GM18870 (cell line): ENCODE measurements at regions not wholly inside any gene's neighbourhood (a gene's known extent, or its start where the extent isn't known, plus 50 kb on each side); places are given as distances from the start of the nearest gene placed in this dataset.

Experiments used
- ATAC-seq: cut with Tn5 transposase; IDR thresholded peaks from one replicate; pipeline ENCODE4 v1.9.1; 2021; ENCODE audit warnings: moderate library complexity; ENCODE audit not compliant: unreplicated experiment

GRCh38 chr5:58403822-58404433 lies 56.0 kb downstream of the PLK2 start:
- no peak for ATAC-seq

- no peak for ATAC-seq
These were observed 58.2 kb downstream of the PLK2 start for GRCh38 chr5:58401701-58402100.

- ATAC-seq, result no peak
These were observed 59.1 kb downstream of the PLK2 start for GRCh38 chr5:58400737-58401136.

GRCh38 chr5:58399951-58400350 lies 59.9 kb downstream of the PLK2 start:
- ATAC-seq, result no peak

GRCh38 chr5:58394339-58394738 lies 65.5 kb downstream of the PLK2 start:
- no peak for ATAC-seq

- no peak for ATAC-seq
These were observed 66.2 kb downstream of the PLK2 start for GRCh38 chr5:58393716-58394115.

GRCh38 chr5:58392496-58392895 lies 67.4 kb downstream of the PLK2 start:
- no peak for ATAC-seq

GRCh38 chr5:58383448-58383847 lies 76.4 kb downstream of the PLK2 start:
- no peak for ATAC-seq

- no peak for ATAC-seq
These were observed 77.8 kb downstream of the PLK2 start for GRCh38 chr5:58382131-58382534.

- ATAC-seq, result no peak
These were observed 78.3 kb downstream of the PLK2 start for GRCh38 chr5:58381566-58381965.

GRCh38 chr5:58380655-58381054 lies 79.2 kb downstream of the PLK2 start:
- no peak for ATAC-seq

- ATAC-seq, result no peak
These were observed 81.1 kb downstream of the PLK2 start for GRCh38 chr5:58378613-58379390.

- no peak for ATAC-seq
These were observed 89.3 kb downstream of the PLK2 start for GRCh38 chr5:58370606-58371005.

GRCh38 chr5:58369513-58370190 lies 90.2 kb downstream of the PLK2 start:
- ATAC-seq, result no peak

- no peak for ATAC-seq
These were observed 93.4 kb downstream of the PLK2 start for GRCh38 chr5:58366461-58366860.

- no peak for ATAC-seq
These were observed 94.1 kb downstream of the PLK2 start for GRCh38 chr5:58365791-58366190.

GRCh38 chr5:58363461-58364249 lies 96.2 kb downstream of the PLK2 start:
- ATAC-seq, result no peak

GRCh38 chr5:58362135-58362534 lies 97.8 kb downstream of the PLK2 start:
- no peak for ATAC-seq

GRCh38 chr5:58360794-58361193 lies 99.1 kb downstream of the PLK2 start:
- ATAC-seq, result no peak

- no peak for ATAC-seq
These were observed 99.9 kb downstream of the PLK2 start for GRCh38 chr5:58359981-58360380.

- no peak for ATAC-seq
These were observed 101.2 kb downstream of the PLK2 start for GRCh38 chr5:58358501-58359178.
